Hepatocyte (in vitro differentiated cells): ENCODE measurements at regions not wholly inside any gene's neighbourhood (a gene's known extent, or its start where the extent isn't known, plus 50 kb on each side); places are given as distances from the start of the nearest gene placed in this dataset.

Source experiments
- DNase-seq: peaks from one replicate; pipeline ENCODE4 v3.0.0-alpha.2; 2016; ENCODE audit warnings: low spot score
- H2AFZ ChIP-seq: fragments of 200-600 bp; sonication (generic); 2 replicates; pipeline ENCODE4 v1.6.0; 2016; ENCODE audit warnings: antibody characterized with exemption, mild to moderate bottlenecking
- H3K27ac ChIP-seq: fragments of 200-600 bp; sonication (generic); 2 replicates; pipeline ENCODE4 v1.5.1; 2016; ENCODE audit warnings: mild to moderate bottlenecking
- H3K27me3 ChIP-seq: fragments of 200-600 bp; sonication (generic); 2 replicates; pipeline ENCODE4 v1.6.1; 2016
- H3K36me3 ChIP-seq: fragments of 200-600 bp; sonication (generic); replicated peaks from 2 replicates; pipeline ENCODE4 v1.5.1; 2016; ENCODE audit warnings: low read depth; ENCODE audit not compliant: insufficient read depth
- H3K4me1 ChIP-seq: fragments of 200-600 bp; sonication (generic); 2 replicates; pipeline ENCODE4 v1.5.1; 2016; ENCODE audit warnings: mild to moderate bottlenecking, moderate library complexity; ENCODE audit not compliant: insufficient read depth
- H3K4me2 ChIP-seq: fragments of 200-600 bp; sonication (generic); 2 replicates; pipeline ENCODE4 v1.6.0; 2016
- H3K4me3 ChIP-seq: fragments of 200-600 bp; sonication (generic); 2 replicates; pipeline ENCODE4 v1.5.1; 2016; ENCODE audit warnings: mild to moderate bottlenecking
- H3K79me2 ChIP-seq: fragments of 200-600 bp; sonication (generic); 2 replicates; pipeline ENCODE4 v1.6.0; 2017; ENCODE audit warnings: mild to moderate bottlenecking
- H3K9me2 ChIP-seq: fragments of 200-600 bp; sonication (generic); replicated peaks from 2 replicates; pipeline ENCODE4 v1.6.0; 2017; ENCODE audit warnings: mild to moderate bottlenecking; ENCODE audit not compliant: insufficient read depth
- H3K9me3 ChIP-seq: fragments of 200-600 bp; sonication (generic); 2 replicates; pipeline ENCODE4 v1.5.1; 2016; ENCODE audit warnings: low read depth, mild to moderate bottlenecking
- H4K20me1 ChIP-seq: fragments of 200-600 bp; sonication (generic); 2 replicates; pipeline ENCODE4 v1.6.0; 2016; ENCODE audit warnings: mild to moderate bottlenecking; ENCODE audit not compliant: insufficient read depth, poor library complexity, severe bottlenecking
- EZH2 ChIP-seq: fragments of 200-600 bp; sonication (generic); IDR thresholded peaks from 2 replicates; pipeline ENCODE4 v1.6.1; 2016; ENCODE audit warnings: antibody characterized with exemption, mild to moderate bottlenecking, borderline replicate concordance
- EZH2phosphoT487 ChIP-seq: fragments of 200-600 bp; sonication (generic); IDR thresholded peaks from one replicate; pipeline ENCODE4 v1.6.1; 2018; ENCODE audit warnings: antibody characterized with exemption, mild to moderate bottlenecking, low read depth, moderate library complexity; ENCODE audit not compliant: unreplicated experiment, severe bottlenecking
- WGBS: methylation state at CpG from one replicate; pipeline ENCODE4 v1.1.6; 2016; ENCODE audit warnings: low lambda C conversion rate; ENCODE audit errors: missing lambda C conversion rate; 5-methylcytosine and 5-hydroxymethylcytosine counted together
- TF ChIP-seq, protein P1 (sequence below): fragments of 200-600 bp; sonication (generic); IDR thresholded peaks from 2 replicates; pipeline ENCODE4 v1.5.1; 2016; ENCODE audit warnings: antibody characterized with exemption, mild to moderate bottlenecking; ENCODE audit not compliant: poor library complexity

GRCh38 chr4:155530857-155531256 is 135.8 kb upstream of the GUCY1A1 start:
- no peaks in the 10 kb centered on the region for H3K9me2 ChIP-seq
- TF ChIP-seq, protein P1, sequence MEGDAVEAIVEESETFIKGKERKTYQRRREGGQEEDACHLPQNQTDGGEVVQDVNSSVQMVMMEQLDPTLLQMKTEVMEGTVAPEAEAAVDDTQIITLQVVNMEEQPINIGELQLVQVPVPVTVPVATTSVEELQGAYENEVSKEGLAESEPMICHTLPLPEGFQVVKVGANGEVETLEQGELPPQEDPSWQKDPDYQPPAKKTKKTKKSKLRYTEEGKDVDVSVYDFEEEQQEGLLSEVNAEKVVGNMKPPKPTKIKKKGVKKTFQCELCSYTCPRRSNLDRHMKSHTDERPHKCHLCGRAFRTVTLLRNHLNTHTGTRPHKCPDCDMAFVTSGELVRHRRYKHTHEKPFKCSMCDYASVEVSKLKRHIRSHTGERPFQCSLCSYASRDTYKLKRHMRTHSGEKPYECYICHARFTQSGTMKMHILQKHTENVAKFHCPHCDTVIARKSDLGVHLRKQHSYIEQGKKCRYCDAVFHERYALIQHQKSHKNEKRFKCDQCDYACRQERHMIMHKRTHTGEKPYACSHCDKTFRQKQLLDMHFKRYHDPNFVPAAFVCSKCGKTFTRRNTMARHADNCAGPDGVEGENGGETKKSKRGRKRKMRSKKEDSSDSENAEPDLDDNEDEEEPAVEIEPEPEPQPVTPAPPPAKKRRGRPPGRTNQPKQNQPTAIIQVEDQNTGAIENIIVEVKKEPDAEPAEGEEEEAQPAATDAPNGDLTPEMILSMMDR, result no peak
- TF ChIP-seq EZH2, result no peak
- no peak for TF ChIP-seq EZH2phosphoT487
- H4K20me1 ChIP-seq, result no peaks in the 10 kb centered on the region
- no peak for DNase-seq
- H3K27ac ChIP-seq, result no peak overlapping the region
- no peaks in the 10 kb centered on the region for H3K9me3 ChIP-seq
- no peak overlapping the region for H3K4me3 ChIP-seq
- no peaks in the 10 kb centered on the region for H3K36me3 ChIP-seq
- H2AFZ ChIP-seq, result no peak overlapping the region
- no peak overlapping the region for H3K4me2 ChIP-seq
- H3K4me1 ChIP-seq, result no peaks in the 10 kb centered on the region
- no peaks in the 10 kb centered on the region for H3K27me3 ChIP-seq
- no peaks in the 10 kb centered on the region for H3K79me2 ChIP-seq
- 94% methylated on average over 5 of the region's 5 CpGs for WGBS

DNA sequence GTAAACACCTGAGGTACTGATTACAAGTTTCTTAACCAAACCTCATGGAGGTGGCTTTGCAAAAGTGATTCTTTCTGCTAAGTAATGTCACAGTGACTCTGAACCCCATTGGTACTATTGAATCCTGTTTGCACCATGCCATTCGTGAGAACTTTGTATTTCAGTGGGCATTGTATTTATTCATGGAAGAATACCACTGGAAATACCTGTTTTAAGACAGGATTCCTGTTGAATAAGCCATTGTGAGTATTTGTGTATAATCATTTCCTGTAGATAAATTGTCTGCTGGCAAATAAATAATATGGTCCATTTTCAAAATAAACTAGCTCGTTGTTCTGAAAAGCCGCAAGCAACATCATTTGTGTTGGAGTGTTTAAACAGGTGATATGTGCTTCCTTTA is 136.4 kb upstream of the GUCY1A1 start:
- Histone ChIP-seq H2AFZ (no peak overlapping the region), H3K79me2 (no peaks in the 10 kb centered on the region), H4K20me1 (no peaks in the 10 kb centered on the region), H3K27ac (no peak overlapping the region), H3K4me3 (no peak overlapping the region), H3K4me1 (no peaks in the 10 kb centered on the region), H3K9me2 (no peaks in the 10 kb centered on the region), H3K36me3 (no peaks in the 10 kb centered on the region), H3K9me3 (no peaks in the 10 kb centered on the region), H3K27me3 (no peaks in the 10 kb centered on the region), H3K4me2 (no peak overlapping the region)
- 86% methylated on average over 3 of the region's 3 CpGs for WGBS
- TF ChIP-seq EZH2phosphoT487 (no peak), EZH2 (no peak)
- TF ChIP-seq, protein P1, result no peak
- DNase-seq, result no peak

DNA sequence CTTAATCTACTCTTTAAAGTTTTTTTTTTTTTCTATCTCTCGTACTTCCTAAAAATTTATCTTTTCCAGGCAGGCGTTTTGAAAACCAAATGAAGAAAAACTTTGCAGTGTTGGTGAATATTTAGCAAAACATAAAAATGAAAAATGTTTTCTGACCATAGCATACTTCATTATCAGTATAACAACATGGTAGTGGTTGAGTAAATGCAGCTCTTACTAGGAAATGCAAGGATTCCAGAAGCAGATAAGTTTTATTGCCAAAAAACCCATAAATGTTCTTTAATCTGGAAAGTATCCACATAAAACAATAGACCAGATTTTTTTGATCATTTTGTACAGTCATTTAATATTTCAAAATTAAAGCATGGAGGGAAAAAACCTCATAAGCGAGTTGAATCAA is 136.9 kb upstream of the GUCY1A1 start:
- no peak overlapping the region for H2AFZ ChIP-seq
- no peaks in the 10 kb centered on the region for H4K20me1 ChIP-seq
- H3K4me3 ChIP-seq, result no peak overlapping the region
- TF ChIP-seq EZH2, result no peak
- TF ChIP-seq EZH2phosphoT487, result no peak
- TF ChIP-seq, protein P1, result no peak
- no peak for DNase-seq
- H3K9me3 ChIP-seq, result no peaks in the 10 kb centered on the region
- H3K4me1 ChIP-seq, result no peaks in the 10 kb centered on the region
- no peaks in the 10 kb centered on the region for H3K36me3 ChIP-seq
- H3K4me2 ChIP-seq, result no peak overlapping the region
- H3K9me2 ChIP-seq, result no peaks in the 10 kb centered on the region
- H3K27ac ChIP-seq, result no peak overlapping the region
- H3K79me2 ChIP-seq, result no peaks in the 10 kb centered on the region
- 94% methylated on average over 3 of the region's 3 CpGs for WGBS
- H3K27me3 ChIP-seq, result no peaks in the 10 kb centered on the region

- H3K4me2 ChIP-seq, result no peak overlapping the region
- TF ChIP-seq EZH2, result no peak
- TF ChIP-seq, protein P1, result peak; percentile 26
- H3K4me3 ChIP-seq, result no peak overlapping the region
- H4K20me1 ChIP-seq, result no peaks in the 10 kb centered on the region
- 65% methylated on average over 3 of the region's 3 CpGs for WGBS
- no peaks in the 10 kb centered on the region for H3K36me3 ChIP-seq
- no peaks in the 10 kb centered on the region for H3K9me2 ChIP-seq
- H3K27ac ChIP-seq, result no peak overlapping the region
- no peaks in the 10 kb centered on the region for H3K79me2 ChIP-seq
- H3K27me3 ChIP-seq, result no peaks in the 10 kb centered on the region
- no peaks in the 10 kb centered on the region for H3K9me3 ChIP-seq
- H3K4me1 ChIP-seq, result no peaks in the 10 kb centered on the region
- no peak for DNase-seq
- H2AFZ ChIP-seq, result no peak overlapping the region
These were observed 137.4 kb upstream of the GUCY1A1 start for GRCh38 chr4:155529272-155529671.
